PC-3 (cell line): ENCODE measurements at regions not wholly inside any gene's neighbourhood (a gene's known extent, or its start where the extent isn't known, plus 50 kb on each side); places are given as distances from the start of the nearest gene placed in this dataset.

Experiments
- CTCF ChIP-seq: fragments of 300-600 bp; sonication (generic); conservative IDR thresholded peaks from 2 replicates; pipeline ENCODE4 v1.5.1; 2017; ENCODE audit warnings: antibody characterized with exemption, low read depth, mild to moderate bottlenecking, low read length
- EZH2 ChIP-seq: fragments of 300-600 bp; sonication (generic); IDR thresholded peaks from one replicate; pipeline ENCODE4 v1.6.1; 2017; ENCODE audit warnings: antibody characterized with exemption, mild to moderate bottlenecking, low read length; ENCODE audit not compliant: unreplicated experiment
- EZH2phosphoT487 ChIP-seq: fragments of 300-600 bp; sonication (generic); IDR thresholded peaks from 2 replicates; pipeline ENCODE4 v1.6.1; 2018; ENCODE audit warnings: mild to moderate bottlenecking, antibody characterized with exemption, low read length, borderline replicate concordance

GRCh38 chr12:72753571-72753970 lies 481.4 kb downstream of the TRHDE start:
- TF ChIP-seq CTCF, result no peak
- TF ChIP-seq EZH2phosphoT487, result no peak
- no peak for TF ChIP-seq EZH2
